Lower leg skin (tissue), 4 donors: ENCODE measurements at regions not wholly inside any gene's neighbourhood (a gene's known extent, or its start where the extent isn't known, plus 50 kb on each side); places are given as distances from the start of the nearest gene placed in this dataset.

Experiments
- DNase-seq, 2 donors: peaks; one replicate each; pipeline ENCODE4 v3.0.0-alpha.2; 2019; ENCODE audit warnings: low spot score in 2 of 2
- H3K4me3 ChIP-seq: fragments of 200-600 bp; sonication (generic); 2 replicates; pipeline ENCODE4 v1.5.1; 2017; ENCODE audit warnings: mild to moderate bottlenecking, low read depth; ENCODE audit not compliant: poor library complexity, severe bottlenecking
- CTCF ChIP-seq, 3 donors: fragments of 450-650 bp; IDR thresholded peaks; one replicate each; pipeline ENCODE4 v1.5.1; 2016; ENCODE audit warnings: antibody characterized with exemption in 3 of 3, mild to moderate bottlenecking in 3 of 3, moderate library complexity in 2 of 3
- POLR2A ChIP-seq, 2 donors: fragments of 450-650 bp; IDR thresholded peaks; one replicate each; pipeline ENCODE4 v1.6.1; 2016 to 2017; ENCODE audit warnings: antibody characterized with exemption in 2 of 2, mild to moderate bottlenecking in 1 of 2, moderate library complexity in 1 of 2
- WGBS, 2 donors: methylation state at CpG; one replicate each; pipeline ENCODE4 v1.1.5; 2018; 5-methylcytosine and 5-hydroxymethylcytosine counted together
- intact Hi-C: fragments of 100-400 bp; cut with DNase I; formaldehyde crosslinking; loops from one replicate; pipeline ENCODE4 v1.15.0; 2023; ENCODE audit warnings: low total_unique reads

DNA sequence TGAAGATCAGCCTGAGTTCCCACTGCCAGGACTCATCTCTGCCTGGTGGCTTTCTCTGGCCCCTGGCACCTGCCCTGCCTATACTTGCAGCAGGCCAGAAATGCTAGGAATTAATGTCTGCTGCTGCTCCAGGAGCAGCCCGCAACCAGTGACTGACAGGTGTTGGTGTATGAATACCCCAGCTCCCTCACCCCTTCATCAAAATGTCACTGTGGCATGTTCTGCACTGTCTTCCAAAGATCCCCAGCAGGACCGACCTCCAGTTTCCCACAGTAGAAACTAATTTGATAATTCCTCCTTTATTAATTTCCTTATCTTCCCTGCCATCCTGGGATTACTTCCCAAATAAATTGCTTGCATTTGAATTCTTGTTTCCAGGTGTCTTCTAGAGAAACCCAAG, 425.4 kb downstream of the BCOR start:
- TF ChIP-seq CTCF (IDR thresholded peaks at IDR 0.05), result no peak
- TF ChIP-seq POLR2A (IDR thresholded peaks at IDR 0.05), result no peak

DNA sequence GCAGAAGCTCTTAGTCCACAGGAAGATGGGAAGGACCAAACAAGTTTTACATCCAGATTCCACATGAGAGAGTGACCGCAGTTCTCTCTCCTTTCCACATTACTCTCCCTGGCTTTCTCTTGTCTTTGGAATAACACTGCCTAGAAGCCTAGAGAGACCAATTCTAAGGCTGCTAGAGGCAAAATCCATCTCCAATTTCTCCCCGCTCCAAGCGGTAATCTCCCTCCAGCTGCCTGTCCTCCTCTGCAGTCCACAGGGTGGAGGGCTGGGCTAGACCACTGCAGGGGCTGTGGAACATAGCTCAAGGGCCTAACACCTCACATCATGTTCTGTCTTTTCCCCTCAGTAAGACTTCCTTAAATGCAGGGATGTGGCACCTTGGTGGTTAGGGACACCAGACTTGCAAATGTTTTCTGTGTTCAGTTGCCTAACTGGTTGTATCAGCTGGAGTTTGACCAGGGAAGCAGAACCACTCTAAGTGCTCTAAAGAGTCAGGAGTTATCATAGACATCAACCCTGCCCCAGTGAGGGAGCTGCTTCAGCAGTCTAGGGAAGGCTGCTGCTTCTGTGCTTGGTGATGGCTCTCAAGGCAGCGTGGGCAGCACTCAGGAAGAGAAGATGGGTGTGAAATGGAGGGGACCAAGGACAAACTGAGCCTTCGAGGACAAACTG, 423.1 kb downstream of the BCOR start:
- intact Hi-C loops, result no loop called here
- WGBS, 2 donors, result 83 to 97% methylated on average over 5 of the region's 5 CpGs
- no peak overlapping the region for H3K4me3 ChIP-seq
- no peak for DNase-seq
- no peak for TF ChIP-seq POLR2A (IDR thresholded peaks at IDR 0.05)
- no peak for TF ChIP-seq CTCF (IDR thresholded peaks at IDR 0.05)

More for the DNA sequence above, 425.4 kb downstream of the BCOR start:
- H3K4me3 ChIP-seq, result no peak overlapping the region
- intact Hi-C loops, result no loop called here
- WGBS, 2 donors, result 90 to 100% methylated on average over 2 of the region's 2 CpGs
- peak in 1 of 2 donors; percentile 43 for DNase-seq

- 81 to 97% methylated on average over 6 of the region's 6 CpGs for WGBS, 2 donors
- intact Hi-C loops, result no loop called here
- no peak for DNase-seq
- TF ChIP-seq CTCF (IDR thresholded peaks at IDR 0.05) (no peak), POLR2A (IDR thresholded peaks at IDR 0.05) (no peak)
- no peak overlapping the region for H3K4me3 ChIP-seq
These were observed 422.6 kb downstream of the BCOR start for GRCh38 chrX:39675162-39675553.

GRCh38 chrX:39675619-39676018, 422.1 kb downstream of the BCOR start:
- H3K4me3 ChIP-seq, result no peak overlapping the region
- DNase-seq, result no peak
- TF ChIP-seq CTCF (IDR thresholded peaks at IDR 0.05) (no peak), POLR2A (IDR thresholded peaks at IDR 0.05) (no peak)
- intact Hi-C loops, result no loop called here
- 33 to 52% methylated on average over 1 to 2 of the region's 2 CpGs for WGBS, 2 donors

DNA sequence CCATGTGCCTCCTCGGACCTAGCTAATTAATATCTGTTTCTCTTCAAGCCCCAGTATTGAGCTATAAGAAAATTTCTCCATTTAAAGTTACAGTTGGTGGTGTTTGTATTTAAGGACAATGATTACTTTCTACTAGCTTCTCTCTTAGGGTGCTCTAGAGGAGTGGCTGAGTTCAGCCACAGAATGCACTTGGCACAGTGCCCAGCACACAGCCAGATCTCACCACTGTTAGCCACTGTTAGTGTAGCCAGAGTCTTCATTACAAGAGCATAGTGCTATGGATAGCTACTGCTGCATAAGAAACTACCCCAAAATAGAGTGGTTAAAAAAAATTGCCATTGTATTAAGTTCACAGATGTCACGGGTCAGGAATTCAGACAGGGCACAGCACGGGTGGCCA, 421.3 kb downstream of the BCOR start:
- intact Hi-C loops, result no loop called here
- TF ChIP-seq POLR2A (IDR thresholded peaks at IDR 0.05), result no peak
- no peak for TF ChIP-seq CTCF (IDR thresholded peaks at IDR 0.05)
- 79 to 90% methylated on average over 3 of the region's 3 CpGs for WGBS, 2 donors
- no peak overlapping the region for H3K4me3 ChIP-seq
- DNase-seq, result no peak

DNA sequence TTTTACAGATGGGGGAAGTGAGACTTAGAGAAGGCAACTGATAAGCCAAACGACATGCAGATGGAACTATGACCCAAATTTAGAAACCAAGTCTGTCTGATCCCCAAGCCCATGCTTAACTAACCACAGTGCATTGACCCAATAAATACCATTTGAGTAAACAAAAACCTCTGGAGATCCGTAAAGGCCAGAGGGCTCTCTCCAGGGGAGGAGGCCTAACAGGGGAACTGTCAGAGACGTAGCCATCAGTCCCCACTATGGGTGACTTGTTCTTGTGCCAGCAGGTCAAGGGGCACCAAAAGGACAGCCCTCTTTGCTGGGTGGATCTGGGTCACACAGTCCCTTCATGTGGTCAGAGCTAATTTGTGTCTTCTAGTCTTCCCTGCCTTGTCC, 420.2 kb downstream of the BCOR start:
- intact Hi-C loops, result no loop called here
- TF ChIP-seq CTCF (IDR thresholded peaks at IDR 0.05), result no peak
- TF ChIP-seq POLR2A (IDR thresholded peaks at IDR 0.05), result no peak
- no peak overlapping the region for H3K4me3 ChIP-seq
- WGBS, 2 donors, result 86 to 87% methylated on average over 3 of the region's 3 CpGs
- DNase-seq, result no peak
